ENCODE measurements at regions not wholly inside any gene's neighbourhood (a gene's known extent, or its start where the extent isn't known, plus 50 kb on each side); places are given as distances from the start of the nearest gene placed in this dataset.

GRCh38 chr13:31952641-31953380 lies 78.8 kb upstream of the FRY start:
- TF ChIP-seq CTCF (IDR thresholded peaks at IDR 0.05; ENCODE audit: poor library complexity) (no peak), EZH2phosphoT487 (IDR thresholded peaks at IDR 0.05; ENCODE audit: low read depth, severe bottlenecking, unreplicated experiment) (no peak), EZH2 (IDR thresholded peaks at IDR 0.05; ENCODE audit: borderline replicate concordance) (no peak)

All from hepatocyte (in vitro differentiated cells).